Liver (tissue), 8 donors: ENCODE measurements at regions not wholly inside any gene's neighbourhood (a gene's known extent, or its start where the extent isn't known, plus 50 kb on each side); places are given as distances from the start of the nearest gene placed in this dataset.

Experiments used
- DNase-seq: peaks from one replicate; pipeline ENCODE4 v3.0.0-alpha.2; 2017; ENCODE audit warnings: low spot score
- H3K27ac ChIP-seq, 2 donors: one replicate each; pipeline ENCODE4 v1.7.0; 2013; ENCODE audit warnings: inconsistent platforms in 2 of 2, low read length in 2 of 2, control low read depth in 1 of 2, low read depth in 1 of 2, mild to moderate bottlenecking in 1 of 2
- H3K27me3 ChIP-seq, 4 donors: one replicate each; pipeline versions ENCODE4 v1.6.1 to v1.7.0; 2013; ENCODE audit warnings: low read length in 3 of 4, inconsistent platforms in 1 of 4, mild to moderate bottlenecking in 1 of 4, moderate library complexity in 1 of 4; ENCODE audit not compliant: control insufficient read depth in 4 of 4, insufficient read depth in 4 of 4
- H3K36me3 ChIP-seq, 4 donors: one replicate each; pipeline versions ENCODE4 v1.6.1 to v1.7.0; 2013; ENCODE audit warnings: low read length in 3 of 4, mild to moderate bottlenecking in 3 of 4, low read depth in 1 of 4, moderate library complexity in 1 of 4; ENCODE audit not compliant: control insufficient read depth in 4 of 4, insufficient read depth in 3 of 4
- H3K4me1 ChIP-seq, 4 donors: one replicate each; pipeline versions ENCODE4 v1.6.1 to v1.7.0; 2013; ENCODE audit warnings: low read length in 3 of 4, mild to moderate bottlenecking in 3 of 4, moderate library complexity in 1 of 4; ENCODE audit not compliant: control insufficient read depth in 4 of 4, insufficient read depth in 4 of 4
- H3K4me3 ChIP-seq, 3 donors: one replicate each; pipeline versions ENCODE4 v1.6.1 to v1.7.0; 2013; ENCODE audit warnings: low read length in 3 of 3, control low read depth in 1 of 3, low read depth in 1 of 3, mild to moderate bottlenecking in 1 of 3
- H3K9ac ChIP-seq, 2 donors: one replicate each; pipeline ENCODE4 v1.7.0; 2013; ENCODE audit warnings: low read length in 2 of 2, mild to moderate bottlenecking in 2 of 2, moderate library complexity in 2 of 2, control low read depth in 1 of 2, low read depth in 1 of 2
- H3K9me3 ChIP-seq, 4 donors: one replicate each; pipeline versions ENCODE4 v1.6.1 to v1.7.0; 2013; ENCODE audit warnings: low read length in 3 of 4; ENCODE audit not compliant: control insufficient read depth in 4 of 4
- ATF3 ChIP-seq: IDR thresholded peaks from 2 replicates; pipeline ENCODE4 v1.6.1; 2016; ENCODE audit warnings: antibody characterized with exemption
- CTCF ChIP-seq: fragments of 150-350 bp; IDR thresholded peaks from 2 replicates; pipeline ENCODE4 v1.5.1; 2017; ENCODE audit warnings: improper control_type of control experiment, low read depth, low read length; ENCODE audit not compliant: missing input control
- EGR1 ChIP-seq, 2 donors: IDR thresholded peaks; 2 replicates each; pipeline ENCODE4 v1.6.1; 2016 to 2018; ENCODE audit warnings: antibody characterized with exemption in 2 of 2, low read depth in 2 of 2
- FOXA1 ChIP-seq: IDR thresholded peaks from 2 replicates; pipeline ENCODE4 v1.6.1; 2016; ENCODE audit warnings: antibody characterized with exemption
- FOXA2 ChIP-seq: IDR thresholded peaks from 2 replicates; pipeline ENCODE4 v1.6.1; 2016; ENCODE audit warnings: antibody characterized with exemption
- GABPA ChIP-seq, 2 donors: IDR thresholded peaks in 1 of 2; conservative IDR thresholded peaks in 1 of 2; 2 replicates each; pipeline ENCODE4 v1.6.1; 2016; ENCODE audit warnings: antibody characterized with exemption in 2 of 2, mild to moderate bottlenecking in 1 of 2, moderate library complexity in 1 of 2
- HNF4A ChIP-seq, 2 donors: conservative IDR thresholded peaks; 2 replicates each; pipeline ENCODE4 v1.6.1; 2016; ENCODE audit warnings: antibody characterized with exemption in 2 of 2, mild to moderate bottlenecking in 2 of 2
- HNF4G ChIP-seq: IDR thresholded peaks from 2 replicates; pipeline ENCODE4 v1.6.1; 2016; ENCODE audit warnings: antibody characterized with exemption
- JUND ChIP-seq, 2 donors: IDR thresholded peaks; 2 replicates each; pipeline ENCODE4 v1.6.1; 2016; ENCODE audit warnings: antibody characterized with exemption in 2 of 2
- NR2F2 ChIP-seq: IDR thresholded peaks from 2 replicates; pipeline ENCODE4 v1.6.1; 2016; ENCODE audit warnings: antibody characterized with exemption
- RAD21 ChIP-seq, 2 donors: IDR thresholded peaks; 2 replicates each; pipeline ENCODE4 v1.6.1; 2016; ENCODE audit warnings: antibody characterized with exemption in 2 of 2, mild to moderate bottlenecking in 2 of 2
- REST ChIP-seq: IDR thresholded peaks from 2 replicates; pipeline ENCODE4 v1.6.1; 2016; ENCODE audit warnings: antibody characterized with exemption, mild to moderate bottlenecking
- RXRA ChIP-seq, 2 donors: IDR thresholded peaks; 2 replicates each; pipeline ENCODE4 v1.6.1; 2017 to 2018; ENCODE audit warnings: antibody characterized with exemption in 2 of 2, mild to moderate bottlenecking in 1 of 2
- SP1 ChIP-seq: IDR thresholded peaks from 2 replicates; pipeline ENCODE4 v1.6.1; 2018; ENCODE audit warnings: antibody characterized with exemption, mild to moderate bottlenecking
- TAF1 ChIP-seq: conservative IDR thresholded peaks from 2 replicates; pipeline ENCODE4 v1.6.1; 2016; ENCODE audit warnings: antibody characterized with exemption, mild to moderate bottlenecking
- YY1 ChIP-seq: IDR thresholded peaks from 2 replicates; pipeline ENCODE4 v1.6.1; 2016; ENCODE audit warnings: antibody characterized with exemption, mild to moderate bottlenecking
- WGBS: extraction: QIAGEN DNeasy Blood & Tissue Kit; methylation state at CpG from one replicate; pipeline ENCODE4 v1.1.7; 2013; 5-methylcytosine and 5-hydroxymethylcytosine counted together
- TF ChIP-seq, protein P1 (sequence below): IDR thresholded peaks from 2 replicates; pipeline ENCODE4 v1.6.1; 2016; ENCODE audit warnings: antibody characterized with exemption
- TF ChIP-seq, protein P2 (sequence below): IDR thresholded peaks from 2 replicates; pipeline ENCODE4 v1.6.1; 2016; ENCODE audit warnings: antibody characterized with exemption
- donor health status: healthy.
- donor health status: healthy.
- donor health status: healthy.
- donor health status: healthy.
- donor health status: healthy.

GRCh38 chr4:58209551-58209950 lies 1099.4 kb upstream of the IGFBP7 start:
- Histone ChIP-seq H3K9me3 (no peaks in the 10 kb centered on the region), H3K4me1 (no peaks in the 10 kb centered on the region), H3K27ac (no peak overlapping the region), H3K4me3 (no peak overlapping the region), H3K9ac (no peak overlapping the region), H3K27me3 (no peaks in the 10 kb centered on the region), H3K36me3 (no peaks in the 10 kb centered on the region)
- TF ChIP-seq JUND (IDR thresholded peaks at IDR 0.05) (no peak), EGR1 (IDR thresholded peaks at IDR 0.05; ENCODE audit: low read depth in 2 of 2) (no peak), FOXA2 (no peak)
- DNase-seq = no peak
- WGBS = 59% methylated on average over 2 of the region's 2 CpGs

DNA sequence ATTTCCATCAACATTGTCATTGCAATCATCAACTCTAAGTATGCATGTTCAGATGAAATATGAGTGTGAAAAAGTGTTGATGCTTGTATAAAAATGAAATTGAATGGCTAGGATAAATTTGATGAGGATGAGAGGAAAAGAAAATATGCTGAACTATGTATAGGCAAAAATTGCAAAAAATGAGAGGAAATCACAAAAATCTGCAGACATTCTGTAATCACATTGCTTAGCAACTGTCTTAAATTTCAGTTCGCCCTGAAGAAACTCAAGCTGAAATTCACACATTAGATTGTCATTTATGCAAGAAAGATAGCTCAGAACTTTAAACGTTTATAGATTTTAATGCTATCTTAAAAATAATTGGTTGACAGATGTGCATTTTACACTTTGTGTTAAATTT lies 1098.8 kb upstream of the IGFBP7 start:
- TF ChIP-seq HNF4G (no peak), TAF1 (no peak), SP1 (no peak), RAD21 (IDR thresholded peaks at IDR 0.05) (no peak), FOXA2 (no peak), JUND (IDR thresholded peaks at IDR 0.05) (no peak), HNF4A (conservative IDR thresholded peaks at IDR 0.05) (no peak), RXRA (IDR thresholded peaks at IDR 0.05) (no peak), CTCF (no peak), YY1 (no peak), REST (no peak), GABPA (IDR thresholded peaks at IDR 0.05 in 1 of 2, conservative IDR thresholded peaks at IDR 0.05 in 1 of 2) (no peak), ATF3 (no peak), FOXA1 (no peak), EGR1 (IDR thresholded peaks at IDR 0.05; ENCODE audit: low read depth in 2 of 2) (no peak), NR2F2 (no peak)
- TF ChIP-seq, protein P1, sequence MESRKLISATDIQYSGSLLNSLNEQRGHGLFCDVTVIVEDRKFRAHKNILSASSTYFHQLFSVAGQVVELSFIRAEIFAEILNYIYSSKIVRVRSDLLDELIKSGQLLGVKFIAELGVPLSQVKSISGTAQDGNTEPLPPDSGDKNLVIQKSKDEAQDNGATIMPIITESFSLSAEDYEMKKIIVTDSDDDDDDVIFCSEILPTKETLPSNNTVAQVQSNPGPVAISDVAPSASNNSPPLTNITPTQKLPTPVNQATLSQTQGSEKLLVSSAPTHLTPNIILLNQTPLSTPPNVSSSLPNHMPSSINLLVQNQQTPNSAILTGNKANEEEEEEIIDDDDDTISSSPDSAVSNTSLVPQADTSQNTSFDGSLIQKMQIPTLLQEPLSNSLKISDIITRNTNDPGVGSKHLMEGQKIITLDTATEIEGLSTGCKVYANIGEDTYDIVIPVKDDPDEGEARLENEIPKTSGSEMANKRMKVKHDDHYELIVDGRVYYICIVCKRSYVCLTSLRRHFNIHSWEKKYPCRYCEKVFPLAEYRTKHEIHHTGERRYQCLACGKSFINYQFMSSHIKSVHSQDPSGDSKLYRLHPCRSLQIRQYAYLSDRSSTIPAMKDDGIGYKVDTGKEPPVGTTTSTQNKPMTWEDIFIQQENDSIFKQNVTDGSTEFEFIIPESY = no peak
- TF ChIP-seq, protein P2, sequence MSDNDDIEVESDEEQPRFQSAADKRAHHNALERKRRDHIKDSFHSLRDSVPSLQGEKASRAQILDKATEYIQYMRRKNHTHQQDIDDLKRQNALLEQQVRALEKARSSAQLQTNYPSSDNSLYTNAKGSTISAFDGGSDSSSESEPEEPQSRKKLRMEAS = no peak
- Histone ChIP-seq H3K27ac (no peak overlapping the region), H3K9ac (no peak overlapping the region), H3K9me3 (no peaks in the 10 kb centered on the region), H3K4me1 (no peaks in the 10 kb centered on the region), H3K4me3 (no peak overlapping the region), H3K36me3 (no peaks in the 10 kb centered on the region), H3K27me3 (no peaks in the 10 kb centered on the region)
- WGBS = 65% methylated on average over 2 of the region's 2 CpGs
- no peak for DNase-seq
